ENCODE measurements at regions not wholly inside any gene's neighbourhood (a gene's known extent, or its start where the extent isn't known, plus 50 kb on each side); places are given as distances from the start of the nearest gene placed in this dataset.

- peak; percentile 27 for TF ChIP-seq CTCF (IDR thresholded peaks at IDR 0.05; ENCODE audit: control insufficient read depth, insufficient read depth, low read depth, low read length, missing control alignments)
- no peak overlapping the region for H3K4me3 ChIP-seq (ENCODE audit: control insufficient read depth, low read depth, low read length)
- no peak for DNase-seq (ENCODE audit: low read depth)
Observed at GRCh38 chr7:41315764-41316163, 387.1 kb downstream of the INHBA start.

- no peak for DNase-seq (ENCODE audit: low read depth)
- TF ChIP-seq CTCF (IDR thresholded peaks at IDR 0.05; ENCODE audit: control insufficient read depth, insufficient read depth, low read depth, low read length, missing control alignments), result no peak
- H3K4me3 ChIP-seq (ENCODE audit: control insufficient read depth, low read depth, low read length), result no peak overlapping the region
Observed at GRCh38 chr7:41313171-41313570, 389.7 kb downstream of the INHBA start.

GRCh38 chr7:41312235-41312634 lies 390.7 kb downstream of the INHBA start:
- no peak overlapping the region for H3K4me3 ChIP-seq (ENCODE audit: control insufficient read depth, low read depth, low read length)
- no peak for DNase-seq (ENCODE audit: low read depth)
- TF ChIP-seq CTCF (IDR thresholded peaks at IDR 0.05; ENCODE audit: control insufficient read depth, insufficient read depth, low read depth, low read length, missing control alignments), result no peak

GRCh38 chr7:41311301-41311700 lies 391.6 kb downstream of the INHBA start:
- no peak overlapping the region for H3K4me3 ChIP-seq (ENCODE audit: control insufficient read depth, low read depth, low read length)
- TF ChIP-seq CTCF (IDR thresholded peaks at IDR 0.05; ENCODE audit: control insufficient read depth, insufficient read depth, low read depth, low read length, missing control alignments), result no peak
- no peak for DNase-seq (ENCODE audit: low read depth)

- TF ChIP-seq CTCF (IDR thresholded peaks at IDR 0.05; ENCODE audit: control insufficient read depth, insufficient read depth, low read depth, low read length, missing control alignments), result no peak
- no peak overlapping the region for H3K4me3 ChIP-seq (ENCODE audit: control insufficient read depth, low read depth, low read length)
- no peak for DNase-seq (ENCODE audit: low read depth)
Observed at GRCh38 chr7:41306486-41306885, 396.4 kb downstream of the INHBA start.

- H3K4me3 ChIP-seq (ENCODE audit: control insufficient read depth, low read depth, low read length), result no peak overlapping the region
- no peak for DNase-seq (ENCODE audit: low read depth)
- TF ChIP-seq CTCF (IDR thresholded peaks at IDR 0.05; ENCODE audit: control insufficient read depth, insufficient read depth, low read depth, low read length, missing control alignments), result no peak
Observed at GRCh38 chr7:41305001-41305400, 397.9 kb downstream of the INHBA start.

- no peak for TF ChIP-seq CTCF (IDR thresholded peaks at IDR 0.05; ENCODE audit: control insufficient read depth, insufficient read depth, low read depth, low read length, missing control alignments)
- DNase-seq (ENCODE audit: low read depth), result no peak
- no peak overlapping the region for H3K4me3 ChIP-seq (ENCODE audit: control insufficient read depth, low read depth, low read length)
Observed at GRCh38 chr7:41303709-41304108, 399.2 kb downstream of the INHBA start.

Data from AG09309 (cell line).